ENCODE measurements at regions not wholly inside any gene's neighbourhood (a gene's known extent, or its start where the extent isn't known, plus 50 kb on each side); places are given as distances from the start of the nearest gene placed in this dataset.
"Not testable (repeated sequence)": the region's sequence is repeated elsewhere in the genome, so short reads cannot be mapped to it uniquely, and the experiment has no call there.

- no peak for DNase-seq (ENCODE audit: extremely low read depth in 1 of 2, low read depth in 1 of 2)
These were observed 113.4 kb upstream of the FAM241A start for GRCh38 chr4:112031712-112032328.

GRCh38 chr4:112036886-112037285 is 108.4 kb upstream of the FAM241A start:
- no peak for DNase-seq (ENCODE audit: extremely low read depth in 1 of 2, low read depth in 1 of 2)

GRCh38 chr4:112038861-112039260 is 106.4 kb upstream of the FAM241A start:
- DNase-seq (ENCODE audit: extremely low read depth in 1 of 2, low read depth in 1 of 2): no peak

- DNase-seq (ENCODE audit: extremely low read depth in 1 of 2, low read depth in 1 of 2): not testable (repeated sequence)
These were observed 96.1 kb upstream of the FAM241A start for GRCh38 chr4:112049119-112049518.

- no peak for DNase-seq (ENCODE audit: extremely low read depth in 1 of 2, low read depth in 1 of 2)
These were observed 91.4 kb upstream of the FAM241A start for GRCh38 chr4:112053825-112054350.

- no peak for DNase-seq (ENCODE audit: extremely low read depth in 1 of 2, low read depth in 1 of 2)
These were observed 90.2 kb upstream of the FAM241A start for GRCh38 chr4:112055100-112055499.

GRCh38 chr4:112057470-112057869 is 87.8 kb upstream of the FAM241A start:
- DNase-seq (ENCODE audit: extremely low read depth in 1 of 2, low read depth in 1 of 2): no peak

- no peak for DNase-seq (ENCODE audit: extremely low read depth in 1 of 2, low read depth in 1 of 2)
These were observed 86.8 kb upstream of the FAM241A start for GRCh38 chr4:112058433-112058832.

GRCh38 chr4:112060212-112060611 is 85.0 kb upstream of the FAM241A start:
- DNase-seq (ENCODE audit: extremely low read depth in 1 of 2, low read depth in 1 of 2): no peak

GRCh38 chr4:112061207-112061817 is 83.9 kb upstream of the FAM241A start:
- DNase-seq (ENCODE audit: extremely low read depth in 1 of 2, low read depth in 1 of 2): no peak

GRCh38 chr4:112063260-112063659 is 82.0 kb upstream of the FAM241A start:
- no peak for DNase-seq (ENCODE audit: extremely low read depth in 1 of 2, low read depth in 1 of 2)

- no peak for DNase-seq (ENCODE audit: extremely low read depth in 1 of 2, low read depth in 1 of 2)
These were observed 76.1 kb upstream of the FAM241A start for GRCh38 chr4:112069110-112069509.

- no peak for DNase-seq (ENCODE audit: extremely low read depth in 1 of 2, low read depth in 1 of 2)
These were observed 72.1 kb upstream of the FAM241A start for GRCh38 chr4:112073181-112073580.

GRCh38 chr4:112075129-112075753 is 70.0 kb upstream of the FAM241A start:
- DNase-seq (ENCODE audit: extremely low read depth in 1 of 2, low read depth in 1 of 2): no peak

- no peak for DNase-seq (ENCODE audit: extremely low read depth in 1 of 2, low read depth in 1 of 2)
These were observed 69.3 kb upstream of the FAM241A start for GRCh38 chr4:112075906-112076305.

GRCh38 chr4:112076919-112077608 is 68.2 kb upstream of the FAM241A start:
- no peak for DNase-seq (ENCODE audit: extremely low read depth in 1 of 2, low read depth in 1 of 2)

GRCh38 chr4:112077743-112078142 is 67.5 kb upstream of the FAM241A start:
- DNase-seq (ENCODE audit: extremely low read depth in 1 of 2, low read depth in 1 of 2): no peak

GRCh38 chr4:112082954-112083586 is 62.2 kb upstream of the FAM241A start:
- DNase-seq (ENCODE audit: extremely low read depth in 1 of 2, low read depth in 1 of 2): no peak

GRCh38 chr4:112083587-112084347 is 61.5 kb upstream of the FAM241A start:
- DNase-seq (ENCODE audit: extremely low read depth in 1 of 2, low read depth in 1 of 2): no peak

Measured in stimulated activated CD8-positive, alpha-beta memory T cell treated with anti-CD3 and anti-CD28 coated beads, Interleukin-7, amount 100 ng/mL, for 48 hours (primary cell).